GM19397 (cell line): ENCODE measurements at regions not wholly inside any gene's neighbourhood (a gene's known extent, or its start where the extent isn't known, plus 50 kb on each side); places are given as distances from the start of the nearest gene placed in this dataset.
"Not testable (repeated sequence)": the region's sequence is repeated elsewhere in the genome, so short reads cannot be mapped to it uniquely, and the experiment has no call there.

Experiments used
- ATAC-seq: cut with Tn5 transposase; IDR thresholded peaks from one replicate; pipeline ENCODE4 v1.9.1; 2021; ENCODE audit warnings: mild to moderate bottlenecking, moderate library complexity; ENCODE audit not compliant: unreplicated experiment

GRCh38 chr6:28621268-28621667 is 95.6 kb downstream of the GPX5 start:
- not testable (repeated sequence) for ATAC-seq

DNA sequence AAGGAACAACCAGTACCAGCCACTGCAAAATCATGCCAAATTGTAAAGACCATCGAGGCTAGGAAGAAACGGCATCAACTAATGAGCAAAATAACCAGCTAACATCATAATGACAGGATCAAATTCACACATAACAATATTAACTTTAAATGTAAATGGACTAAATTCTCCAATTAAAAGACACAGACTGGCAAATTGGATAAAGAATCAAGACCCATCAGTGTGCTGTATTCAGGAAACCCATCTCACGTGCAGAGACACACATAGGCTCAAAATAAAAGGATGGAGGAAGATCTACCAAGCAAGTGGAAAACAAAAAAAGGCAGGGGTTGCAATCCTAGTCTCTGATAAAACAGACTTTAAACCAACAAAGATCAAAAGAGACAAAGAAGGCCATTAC is 97.6 kb downstream of the GPX5 start:
- not testable (repeated sequence) for ATAC-seq

DNA sequence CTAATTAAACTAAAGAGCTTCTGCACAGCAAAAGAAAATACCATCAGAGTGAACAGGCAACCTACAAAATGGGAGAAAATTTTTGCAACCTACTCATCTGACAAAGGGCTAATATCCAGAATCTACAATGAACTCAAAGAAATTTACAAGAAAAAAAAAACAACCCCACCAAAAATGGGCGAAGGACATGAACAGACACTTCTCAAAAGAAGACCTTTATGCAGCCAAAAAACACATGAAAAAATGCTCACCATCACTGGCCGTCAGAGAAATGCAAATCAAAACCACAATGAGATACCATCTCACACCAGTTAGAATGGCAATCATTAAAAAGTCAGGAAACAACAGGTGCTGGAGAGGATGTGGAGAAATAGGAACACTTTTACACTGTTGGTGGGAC is 100.7 kb downstream of the GPX5 start:
- ATAC-seq, result not testable (repeated sequence)

DNA sequence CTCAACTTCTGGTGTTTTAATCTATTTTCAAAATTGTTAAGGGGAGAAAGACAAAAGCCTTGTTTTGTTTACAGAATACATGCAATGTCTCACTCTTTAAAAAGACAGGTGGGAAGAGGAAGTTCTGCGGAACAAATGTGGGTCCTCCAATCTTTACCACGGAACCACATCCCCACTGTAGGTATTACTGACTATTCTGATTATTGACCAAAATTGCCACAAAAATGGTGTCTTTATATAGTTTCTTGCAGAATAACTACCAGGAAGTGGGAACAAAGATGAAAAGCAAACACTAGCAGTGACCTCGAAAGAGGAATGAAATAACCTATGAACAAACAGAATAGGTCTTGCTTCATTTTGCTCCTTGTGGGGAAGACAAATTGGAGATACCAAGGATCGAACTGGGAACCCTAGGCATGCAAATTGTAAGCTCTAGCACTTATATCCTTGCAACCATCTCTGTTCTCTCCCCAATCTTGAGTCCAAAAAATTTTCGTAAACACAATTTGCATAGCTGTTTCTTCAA is 106.7 kb downstream of the GPX5 start:
- no peak for ATAC-seq

- ATAC-seq, result no peak
These were observed 107.9 kb downstream of the GPX5 start for GRCh38 chr6:28633445-28634215.

DNA sequence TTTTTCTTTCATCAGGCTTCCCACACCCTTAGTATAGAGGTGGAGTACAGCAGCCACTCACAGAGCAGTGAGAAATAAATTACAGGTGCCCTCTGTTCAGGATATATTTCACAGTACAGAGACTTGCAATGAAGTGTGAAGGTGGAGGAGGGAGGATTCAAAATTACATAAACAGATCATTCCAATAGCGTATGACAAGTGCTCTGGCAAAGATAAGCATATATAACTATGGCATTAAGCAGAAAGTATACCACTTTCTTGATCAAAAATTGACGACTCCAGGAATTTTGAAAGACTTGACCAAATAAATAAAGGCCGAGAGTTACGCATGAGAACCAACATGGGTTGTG is 108.7 kb downstream of the GPX5 start:
- ATAC-seq, result no peak

- no peak for ATAC-seq
These were observed 109.3 kb downstream of the GPX5 start for GRCh38 chr6:28634761-28635546.

- no peak for ATAC-seq
These were observed 110.0 kb downstream of the GPX5 start for GRCh38 chr6:28635547-28636158.

DNA sequence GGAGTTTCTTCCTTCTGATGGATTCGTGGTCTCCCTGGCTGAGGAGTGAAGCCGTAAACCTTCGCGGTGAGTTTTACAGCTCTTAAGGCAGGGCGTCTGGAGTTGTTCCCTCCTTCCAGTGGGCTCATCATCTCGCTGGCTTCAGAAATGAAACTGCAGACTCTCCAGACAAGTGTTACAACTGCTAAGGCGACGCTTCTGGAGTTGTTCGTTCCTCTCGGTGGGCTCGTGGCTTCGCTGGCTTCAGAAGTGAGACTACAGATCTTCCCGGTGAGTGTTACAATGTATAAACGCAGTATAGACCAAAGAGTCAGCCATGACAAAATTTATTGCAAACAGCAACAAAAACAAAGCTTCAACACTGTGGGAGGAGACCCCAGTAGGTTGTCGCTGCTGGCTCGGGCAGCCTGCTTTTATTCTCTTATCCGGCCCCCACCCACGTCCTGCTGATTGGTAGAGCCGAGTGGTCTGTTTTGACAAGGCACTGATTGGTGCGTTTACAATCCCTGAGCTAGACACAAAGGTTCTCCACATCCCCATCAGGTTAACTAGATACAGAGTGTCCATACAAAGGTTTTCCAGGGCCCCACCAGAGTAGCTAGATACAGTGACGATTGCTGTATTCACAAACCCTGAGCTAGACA is 113.2 kb downstream of the GPX5 start:
- no peak for ATAC-seq

DNA sequence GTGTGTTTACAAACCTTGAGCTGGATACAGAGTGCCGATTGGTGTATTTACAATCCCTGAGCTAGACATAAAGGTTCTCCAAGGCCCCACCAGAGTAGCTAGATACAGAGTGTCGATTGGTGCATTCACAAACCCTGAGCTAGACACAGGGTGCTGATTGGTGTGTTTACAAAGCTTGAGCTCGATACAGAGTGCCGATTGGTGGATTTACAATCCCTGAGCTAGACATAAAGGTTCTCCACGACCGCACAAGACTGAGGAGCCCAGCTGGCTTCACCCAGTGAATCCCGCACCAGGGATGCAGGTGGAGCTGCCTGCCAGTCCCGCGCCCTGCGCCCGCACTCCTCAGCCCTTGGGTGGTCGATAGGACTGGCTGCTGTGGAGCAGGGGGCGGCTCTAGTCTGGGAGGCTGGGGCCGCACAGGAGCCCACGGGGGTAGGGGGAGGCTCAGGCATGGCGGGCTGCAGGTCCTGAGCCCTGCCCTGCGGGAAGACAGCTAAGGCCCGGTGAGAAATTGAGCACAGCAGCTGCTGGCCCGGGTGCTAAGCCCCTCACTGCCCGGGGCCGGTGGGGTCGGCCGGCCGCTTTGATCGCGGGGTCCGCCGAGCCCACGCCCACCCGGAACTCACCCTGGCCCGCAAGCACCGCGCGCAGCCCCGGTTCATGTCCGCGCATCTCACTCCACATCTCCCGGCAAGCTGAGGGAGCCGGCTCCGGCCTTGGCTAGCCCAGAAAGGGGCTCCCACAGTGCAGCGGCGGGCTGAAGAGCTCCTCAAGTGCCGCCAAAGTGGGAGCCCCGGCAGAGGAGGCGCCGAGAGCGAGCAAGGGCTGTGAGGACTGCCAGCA is 114.0 kb downstream of the GPX5 start:
- not testable (repeated sequence) for ATAC-seq

DNA sequence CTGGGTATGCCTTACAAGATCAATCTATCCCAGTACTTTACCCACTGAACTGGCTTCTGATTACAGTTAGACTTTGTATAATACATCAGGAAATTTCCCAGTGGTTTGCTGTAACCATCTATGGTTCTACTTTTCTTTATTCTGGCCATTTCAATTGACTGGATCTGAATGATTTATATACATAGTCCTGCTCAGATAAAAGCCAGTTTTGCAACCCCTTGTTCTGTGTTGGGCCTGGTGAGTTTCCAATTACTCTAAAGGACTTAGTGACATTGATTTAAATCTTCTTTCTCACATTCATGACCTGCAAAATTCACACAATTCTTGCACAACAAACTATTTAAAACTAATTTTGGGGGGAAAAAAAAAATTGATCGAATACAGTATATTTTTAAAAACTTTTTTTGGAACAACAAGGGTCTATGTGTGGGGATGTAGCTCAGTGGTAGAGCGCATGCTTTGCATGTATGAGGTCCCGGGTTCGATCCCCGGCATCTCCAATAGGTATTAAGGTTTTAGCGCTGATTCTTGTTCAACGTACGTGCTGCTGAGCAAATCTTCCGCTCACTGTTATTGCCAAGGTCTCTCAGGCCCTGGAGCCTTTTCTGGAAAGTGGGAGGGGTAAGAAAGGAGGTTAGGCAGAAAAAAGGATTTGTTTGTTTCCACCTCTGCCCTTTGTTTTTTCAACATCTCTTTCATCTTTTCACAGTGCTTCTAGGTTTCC is 117.5 kb downstream of the GPX5 start:
- ATAC-seq, result no peak

DNA sequence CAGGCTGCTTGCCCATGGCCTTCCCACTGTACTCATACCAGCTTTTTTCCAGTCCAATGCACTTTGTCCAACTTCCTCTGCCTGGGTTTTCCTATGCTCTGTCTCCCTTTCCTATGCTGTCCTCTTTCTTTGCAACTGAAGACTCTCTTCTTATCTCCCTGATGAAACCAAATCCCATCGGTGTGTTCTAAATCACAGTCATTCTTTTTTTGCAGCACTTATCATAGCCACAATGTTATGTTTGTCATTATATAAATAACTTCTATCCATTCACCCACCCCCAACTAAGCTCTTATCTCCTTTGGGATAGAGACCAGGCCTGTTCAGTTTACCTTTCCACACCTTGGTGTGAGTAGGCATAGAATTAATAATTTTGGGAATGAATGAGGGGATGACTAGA is 121.0 kb downstream of the GPX5 start:
- no peak for ATAC-seq

- no peak for ATAC-seq
These were observed 122.6 kb downstream of the GPX5 start for GRCh38 chr6:28648035-28648877.

- ATAC-seq, result no peak
These were observed 123.2 kb downstream of the GPX5 start for GRCh38 chr6:28648878-28649375.

GRCh38 chr6:28651161-28651560 is 125.5 kb downstream of the GPX5 start:
- ATAC-seq, result no peak

GRCh38 chr6:28653876-28654275 is 128.2 kb downstream of the GPX5 start:
- ATAC-seq, result no peak

DNA sequence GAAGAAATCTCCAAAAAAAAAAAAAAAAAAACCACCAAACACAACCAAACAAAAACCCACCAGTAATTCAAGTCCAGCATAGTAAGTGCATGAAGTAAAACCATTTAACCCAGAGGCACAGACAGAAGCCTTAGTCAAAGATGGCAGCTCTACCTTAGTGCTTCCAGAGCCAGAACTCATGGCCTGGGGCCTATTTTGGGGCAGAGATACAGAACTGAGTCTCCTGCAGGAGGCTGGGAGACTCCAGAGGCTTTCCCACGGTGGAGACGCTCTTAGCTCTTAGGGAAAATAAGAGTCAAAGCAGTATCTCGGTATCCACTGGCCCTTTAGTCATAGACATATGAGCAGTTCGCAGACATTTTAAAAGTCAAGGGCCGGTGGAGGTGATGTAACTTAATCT is 129.5 kb downstream of the GPX5 start:
- ATAC-seq, result no peak

- no peak for ATAC-seq
These were observed 131.0 kb downstream of the GPX5 start for GRCh38 chr6:28656715-28657114.

GRCh38 chr6:28657381-28657768 is 131.7 kb downstream of the GPX5 start:
- ATAC-seq, result no peak
